Lower lobe of right lung (tissue), 2 donors: ENCODE measurements at regions not wholly inside any gene's neighbourhood (a gene's known extent, or its start where the extent isn't known, plus 50 kb on each side); places are given as distances from the start of the nearest gene placed in this dataset.

Experiments used
- ATAC-seq, 2 donors: fragments of 200-7000 bp; cut with Tn5 transposase; one replicate each; pipeline ENCODE4 v1.9.1; 2020 to 2022; ENCODE audit warnings: mild to moderate bottlenecking in 2 of 2, moderate library complexity in 2 of 2
- DNase-seq: peaks from one replicate; pipeline ENCODE4 v3.0.0-alpha.2; 2020
- H3K27ac ChIP-seq: fragments of 200-600 bp; one replicate; pipeline ENCODE4 v1.8.0; 2022
- H3K27me3 ChIP-seq: fragments of 200-600 bp; one replicate; pipeline ENCODE4 v1.8.0; 2022; ENCODE audit warnings: low read depth
- H3K36me3 ChIP-seq: fragments of 200-600 bp; one replicate; pipeline ENCODE4 v1.8.0; 2022; ENCODE audit warnings: mild to moderate bottlenecking
- H3K4me1 ChIP-seq: fragments of 200-600 bp; one replicate; pipeline ENCODE4 v1.8.0; 2022
- H3K4me3 ChIP-seq: fragments of 200-600 bp; one replicate; pipeline ENCODE4 v1.8.0; 2022; ENCODE audit warnings: mild to moderate bottlenecking
- H3K9me3 ChIP-seq: fragments of 200-600 bp; one replicate; pipeline ENCODE4 v1.8.0; 2022
- CTCF ChIP-seq: fragments of 200-600 bp; IDR thresholded peaks from one replicate; pipeline ENCODE4 v1.8.0; 2022; ENCODE audit warnings: antibody characterized with exemption, mild to moderate bottlenecking
- intact Hi-C: fragments of 100-400 bp; cut with DNase I; formaldehyde crosslinking; loops from one replicate; pipeline ENCODE4 v1.11.0; 2022
- donor health status: DM: no; HTN: yes; CAD: no; lungs with severe emphysema.

GRCh38 chr1:157893686-157894085 lies 52.1 kb upstream of the CD5L start:
- H3K4me1 ChIP-seq, result no peaks in the 10 kb centered on the region
- ATAC-seq, result no peak
- TF ChIP-seq CTCF, result no peak
- intact Hi-C loops, result no loop called here
- H3K4me3 ChIP-seq, result no peak overlapping the region
- H3K9me3 ChIP-seq, result no peaks in the 10 kb centered on the region
- no peaks in the 10 kb centered on the region for H3K36me3 ChIP-seq
- DNase-seq, result no peak
- H3K27ac ChIP-seq, result no peak overlapping the region
- H3K27me3 ChIP-seq, result no peaks in the 10 kb centered on the region

GRCh38 chr1:157894613-157895165 lies 53.1 kb upstream of the CD5L start:
- H3K9me3 ChIP-seq, result no peaks in the 10 kb centered on the region
- intact Hi-C loops, result no loop called here
- ATAC-seq (no peak), DNase-seq (no peak)
- no peak overlapping the region for H3K4me3 ChIP-seq
- no peak overlapping the region for H3K27ac ChIP-seq
- H3K4me1 ChIP-seq, result no peaks in the 10 kb centered on the region
- no peaks in the 10 kb centered on the region for H3K27me3 ChIP-seq
- no peak for TF ChIP-seq CTCF
- H3K36me3 ChIP-seq, result no peaks in the 10 kb centered on the region

- TF ChIP-seq CTCF, result no peak
These were observed 68.7 kb upstream of the CD5L start for GRCh38 chr1:157910270-157910669.

GRCh38 chr1:157915859-157916258 lies 74.3 kb upstream of the CD5L start:
- intact Hi-C loops, result no loop called here
- Histone ChIP-seq H3K27ac (no peak overlapping the region), H3K9me3 (no peaks in the 10 kb centered on the region), H3K4me3 (no peak overlapping the region), H3K36me3 (no peaks in the 10 kb centered on the region), H3K27me3 (no peaks in the 10 kb centered on the region), H3K4me1 (no peaks in the 10 kb centered on the region)
- DNase-seq, result no peak
- TF ChIP-seq CTCF, result no peak
- no peak for ATAC-seq

More at GRCh38 chr1:157910270-157910669, 68.7 kb upstream of the CD5L start:
- Histone ChIP-seq H3K27me3 (no peaks in the 10 kb centered on the region), H3K4me3 (no peak overlapping the region), H3K9me3 (no peaks in the 10 kb centered on the region), H3K4me1 (no peaks in the 10 kb centered on the region), H3K27ac (no peak overlapping the region), H3K36me3 (no peaks in the 10 kb centered on the region)
- ATAC-seq (no peak), DNase-seq (no peak)
- intact Hi-C loops, result no loop called here

- Histone ChIP-seq H3K27ac (no peak overlapping the region), H3K4me1 (no peaks in the 10 kb centered on the region), H3K36me3 (no peaks in the 10 kb centered on the region), H3K9me3 (no peaks in the 10 kb centered on the region), H3K27me3 (no peaks in the 10 kb centered on the region), H3K4me3 (no peak overlapping the region)
- no peak for TF ChIP-seq CTCF
- intact Hi-C loops, result no loop called here
- no peak for DNase-seq
- no peak for ATAC-seq
These were observed 75.4 kb upstream of the CD5L start for GRCh38 chr1:157916887-157917570.
